GM18511 (cell line): ENCODE measurements at regions not wholly inside any gene's neighbourhood (a gene's known extent, or its start where the extent isn't known, plus 50 kb on each side); places are given as distances from the start of the nearest gene placed in this dataset.

Source experiments
- ATAC-seq: cut with Tn5 transposase; IDR thresholded peaks from one replicate; pipeline ENCODE4 v1.9.1; 2021; ENCODE audit warnings: mild to moderate bottlenecking, moderate library complexity; ENCODE audit not compliant: unreplicated experiment

DNA sequence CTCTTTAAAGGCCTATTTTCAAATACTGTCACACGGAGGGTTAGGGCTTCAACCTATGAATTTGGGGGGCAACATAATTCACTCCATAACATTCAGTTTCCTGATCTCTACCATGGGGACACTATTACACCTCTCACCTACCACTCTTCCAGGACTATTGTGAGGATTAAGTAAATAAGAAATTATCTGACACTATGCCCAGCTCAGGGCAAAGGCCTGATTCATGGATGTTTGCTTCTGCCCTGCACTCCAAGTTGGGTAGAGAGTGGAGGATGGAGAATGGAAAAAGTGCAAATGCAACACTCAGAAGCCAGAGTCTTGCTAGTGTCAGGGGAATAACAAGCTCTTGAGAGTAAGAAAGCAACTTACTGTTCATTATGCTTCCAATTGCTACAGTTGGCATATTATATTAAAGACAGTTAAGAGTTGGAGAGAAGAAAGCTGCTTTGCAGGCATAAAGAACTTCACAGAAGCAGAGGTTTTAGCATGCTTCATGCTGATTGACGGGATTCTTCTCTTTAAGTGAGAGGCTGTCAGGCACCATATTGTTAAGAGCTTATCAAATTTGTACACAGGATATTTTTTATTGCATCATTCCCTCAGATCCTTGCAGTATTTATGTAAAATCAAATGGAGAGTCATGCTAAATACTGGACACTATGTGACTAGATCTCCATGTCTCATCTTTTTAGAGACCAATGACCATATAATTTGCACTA lies 375.3 kb downstream of the VPS13C start:
- no peak for ATAC-seq

DNA sequence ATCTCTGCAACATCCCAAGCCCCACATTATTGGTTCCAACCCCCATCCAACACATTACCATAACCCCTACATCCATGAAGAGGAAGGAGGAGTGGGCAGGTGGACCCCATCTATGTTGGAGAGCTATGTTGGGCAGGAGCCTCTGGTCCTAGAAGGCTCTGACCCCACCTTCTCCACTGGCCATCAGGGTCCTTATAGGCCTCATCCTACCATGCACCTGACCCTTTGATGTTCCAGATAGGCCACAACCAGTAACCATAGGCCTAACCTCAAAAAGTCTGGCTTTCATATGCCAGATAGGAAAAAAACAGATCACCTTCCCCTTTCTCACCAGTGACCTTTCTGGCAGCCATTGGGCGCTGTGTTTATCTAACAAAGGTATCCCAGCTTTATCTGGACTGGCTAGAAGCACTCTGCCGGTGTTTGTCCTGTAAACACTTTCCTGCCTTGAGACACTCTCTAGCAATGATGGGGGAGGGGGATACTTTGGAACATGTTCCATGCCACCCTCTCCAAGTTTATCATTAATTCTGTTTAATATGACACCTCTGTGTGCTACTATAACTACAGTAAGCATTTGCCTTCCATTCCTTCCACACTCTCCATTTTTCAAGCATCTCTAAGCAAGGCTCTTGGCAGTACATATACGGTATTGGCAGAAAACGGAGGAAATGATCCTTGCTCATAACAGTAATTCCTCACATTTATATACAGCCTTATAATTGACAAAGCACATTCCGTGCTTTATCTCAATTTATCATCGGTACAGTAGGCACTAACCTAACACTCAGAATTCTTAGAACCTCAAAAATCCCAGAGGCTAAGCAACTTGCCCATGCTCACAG lies 377.1 kb downstream of the VPS13C start:
- no peak for ATAC-seq

DNA sequence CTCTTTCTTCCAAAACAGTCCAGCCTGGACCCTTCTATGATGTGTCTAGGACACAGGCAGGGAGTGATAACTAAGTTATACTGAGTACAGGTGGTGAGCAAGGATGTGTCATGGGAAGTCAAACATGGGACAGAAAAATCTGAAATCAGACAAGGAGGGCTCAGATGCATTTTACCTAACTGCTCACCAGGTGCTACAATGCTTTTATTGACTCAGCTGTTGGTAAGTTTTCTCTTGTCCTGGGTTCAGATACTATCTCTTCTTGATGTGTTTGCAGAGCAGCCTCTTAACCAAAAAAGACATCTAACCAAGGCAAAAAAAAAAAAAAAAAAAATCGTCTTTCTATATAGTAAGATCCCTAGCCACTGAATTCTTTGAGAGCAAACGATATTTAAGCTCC lies 378.6 kb downstream of the VPS13C start:
- ATAC-seq = no peak

DNA sequence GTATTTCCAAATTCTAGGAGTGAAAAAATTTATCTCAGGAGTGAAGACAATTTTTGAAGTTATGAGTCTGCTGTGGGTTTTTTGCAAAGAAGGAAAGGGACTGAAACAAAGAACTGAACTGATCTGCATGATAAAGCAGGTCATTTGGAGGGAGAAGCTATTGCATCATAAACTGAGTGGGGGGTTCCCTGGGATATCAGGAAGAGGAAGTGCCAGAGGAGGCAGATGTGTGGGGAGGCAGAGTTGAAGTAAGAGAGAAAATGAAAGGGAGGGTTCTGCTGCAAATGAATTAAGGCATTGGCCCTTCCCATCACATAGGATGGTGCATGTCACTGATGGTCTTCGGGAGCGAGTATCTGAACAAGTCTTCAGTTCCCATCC lies 379.2 kb downstream of the VPS13C start:
- ATAC-seq = no peak

DNA sequence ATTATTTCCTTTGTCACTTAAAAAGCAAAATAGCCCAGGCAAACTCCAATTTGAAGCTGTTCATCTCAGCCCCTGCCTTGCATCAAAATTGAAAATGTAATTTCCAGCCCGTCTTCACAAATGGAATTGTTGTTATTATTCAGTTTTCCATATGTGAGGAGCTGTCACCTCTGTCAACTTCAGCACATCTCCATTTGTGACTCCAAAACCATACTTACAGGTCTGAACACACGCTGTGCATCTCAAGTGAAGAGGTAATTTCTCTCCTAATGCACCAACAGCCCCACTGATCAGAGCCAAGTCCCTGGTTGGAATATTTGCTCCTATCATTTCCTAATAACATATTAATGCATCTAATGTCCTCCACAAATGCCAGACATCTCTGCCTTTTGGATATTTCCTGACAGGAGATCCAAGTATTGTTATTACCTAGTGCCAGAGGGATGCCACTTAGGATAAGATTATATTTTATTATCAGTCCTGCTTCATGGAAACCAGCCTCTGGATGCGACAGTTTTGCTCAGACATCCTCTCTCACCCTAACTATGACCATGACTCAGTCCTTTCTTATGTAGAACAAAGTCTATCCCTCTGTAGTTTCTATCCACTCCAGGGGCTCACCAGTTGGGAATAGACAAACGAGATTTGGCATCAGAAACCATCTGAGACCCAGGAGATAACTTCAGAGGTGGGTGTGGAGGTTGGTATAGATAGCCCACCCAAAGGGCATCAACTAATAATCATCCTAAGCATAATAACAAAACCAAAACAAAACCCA lies 379.8 kb downstream of the VPS13C start:
- no peak for ATAC-seq

DNA sequence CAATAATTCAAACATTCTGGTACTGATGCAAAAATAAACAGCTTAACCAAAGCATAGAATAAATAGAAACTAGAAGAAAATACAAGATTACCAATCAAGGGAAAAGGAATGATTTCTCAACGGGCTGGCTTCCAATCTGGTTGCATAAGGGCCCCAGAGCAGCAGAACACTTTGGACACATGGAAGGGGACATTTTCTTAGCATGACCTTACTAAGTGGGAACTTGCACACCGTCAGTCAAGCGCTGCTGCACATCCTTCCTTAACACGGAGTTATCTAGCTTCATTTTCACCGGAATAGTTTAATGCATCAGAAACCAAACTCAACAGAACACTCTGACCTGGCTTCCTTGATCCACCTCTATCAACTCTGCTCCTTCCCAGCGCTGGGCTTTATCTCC lies 388.5 kb downstream of the VPS13C start:
- no peak for ATAC-seq

DNA sequence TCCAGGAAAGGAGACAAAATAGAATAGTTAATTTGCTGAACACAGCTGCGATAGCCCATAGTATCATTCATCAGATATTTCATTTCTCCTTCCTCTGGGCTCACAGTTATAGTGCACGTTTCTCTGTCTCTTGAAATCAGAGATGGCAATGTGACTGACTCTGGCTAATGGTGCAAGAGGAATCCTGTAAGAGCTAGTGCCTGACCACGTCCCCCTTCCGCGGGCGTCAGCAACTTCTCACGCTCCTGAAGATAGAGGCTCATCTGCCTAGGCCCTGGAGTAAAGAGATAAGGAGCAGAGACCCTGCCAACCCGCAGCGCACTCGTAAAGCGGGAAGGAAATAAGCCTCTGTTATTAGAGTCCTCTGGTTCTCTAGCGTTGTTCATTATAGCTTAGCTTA lies 391.8 kb downstream of the VPS13C start:
- ATAC-seq = no peak

DNA sequence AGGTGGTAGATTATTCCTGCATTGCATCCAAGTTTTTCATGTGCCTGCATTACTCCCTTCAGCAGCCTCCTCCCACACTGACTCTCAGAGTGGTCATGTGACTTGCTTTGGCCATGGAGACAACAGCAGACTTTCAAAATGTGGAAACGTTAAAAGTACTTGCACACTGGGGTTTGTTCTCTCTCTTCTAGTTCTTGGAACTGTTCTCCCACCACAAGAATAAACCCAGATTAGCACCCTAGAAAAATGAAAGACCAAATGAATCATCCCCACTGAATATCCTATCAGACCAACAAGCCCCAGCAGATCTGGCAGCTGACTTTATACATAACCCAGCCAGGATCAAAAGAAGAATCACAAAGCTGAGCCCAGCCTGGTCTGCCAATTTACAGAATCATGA lies 398.5 kb downstream of the VPS13C start:
- ATAC-seq = no peak

DNA sequence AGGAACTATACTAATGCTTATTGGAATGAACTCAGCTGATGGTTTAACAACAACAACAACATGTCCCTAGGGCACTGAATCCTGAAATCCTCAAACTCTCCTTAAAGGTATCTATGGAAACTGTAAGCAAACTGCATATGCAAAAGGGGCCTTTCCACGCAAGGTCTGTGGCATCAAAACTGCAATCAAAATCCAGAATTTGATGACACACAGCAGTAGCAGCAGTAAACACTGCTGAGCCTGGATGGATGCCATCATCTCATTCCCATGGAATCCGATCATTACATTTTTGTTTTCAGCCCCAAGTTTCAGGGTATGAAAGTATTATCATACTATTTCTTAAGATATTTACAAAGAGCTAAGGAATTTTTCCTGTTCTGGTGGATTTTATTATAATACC lies 399.7 kb downstream of the VPS13C start:
- no peak for ATAC-seq

DNA sequence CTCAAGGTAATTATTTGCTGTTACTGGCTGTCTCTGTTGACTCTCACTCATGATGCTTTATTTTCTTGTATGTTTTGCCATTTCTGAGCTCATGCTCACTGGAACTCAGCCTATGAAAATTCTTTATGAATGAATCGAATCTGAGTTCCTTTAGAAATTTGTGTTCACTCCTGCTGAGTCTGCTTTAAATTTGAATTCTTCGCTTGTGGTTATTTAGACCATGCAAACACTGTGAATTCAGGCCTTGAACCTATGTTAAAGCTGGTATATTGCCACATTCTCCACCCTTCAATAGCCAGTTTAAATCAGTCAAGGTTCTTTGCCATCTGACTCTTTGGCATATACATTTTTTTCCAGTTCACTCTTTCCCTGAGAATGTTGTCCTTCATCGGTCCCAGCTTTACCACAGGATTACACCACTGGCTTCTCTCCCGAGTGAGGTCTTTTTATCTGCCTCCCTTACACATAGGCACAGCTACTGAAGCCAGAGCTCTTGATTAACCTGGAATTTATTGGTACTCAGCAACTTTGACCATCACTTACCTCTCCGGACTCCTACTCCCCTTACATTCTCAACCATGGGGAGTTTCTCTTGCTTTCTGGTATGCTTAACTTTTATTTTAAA lies 400.6 kb downstream of the VPS13C start:
- ATAC-seq = no peak

DNA sequence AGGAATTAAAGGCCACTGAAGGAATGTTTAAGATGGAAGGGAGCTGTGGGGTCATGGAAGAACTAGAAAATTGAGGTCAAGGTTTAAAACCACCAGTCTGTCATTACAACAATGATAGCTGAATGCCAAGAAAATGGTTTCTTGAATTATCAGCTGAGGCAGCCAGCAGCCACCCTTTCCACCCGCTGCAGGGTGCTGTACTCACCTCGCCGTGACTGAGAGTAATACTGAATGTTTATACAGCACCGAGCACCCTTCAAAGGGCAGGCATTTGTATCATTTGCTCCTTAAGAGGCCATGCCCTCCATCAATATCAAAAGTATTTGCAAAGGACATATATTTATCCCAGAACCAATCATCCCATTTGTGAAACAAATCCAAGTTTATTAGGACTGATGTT lies 402.8 kb downstream of the VPS13C start:
- ATAC-seq = no peak

DNA sequence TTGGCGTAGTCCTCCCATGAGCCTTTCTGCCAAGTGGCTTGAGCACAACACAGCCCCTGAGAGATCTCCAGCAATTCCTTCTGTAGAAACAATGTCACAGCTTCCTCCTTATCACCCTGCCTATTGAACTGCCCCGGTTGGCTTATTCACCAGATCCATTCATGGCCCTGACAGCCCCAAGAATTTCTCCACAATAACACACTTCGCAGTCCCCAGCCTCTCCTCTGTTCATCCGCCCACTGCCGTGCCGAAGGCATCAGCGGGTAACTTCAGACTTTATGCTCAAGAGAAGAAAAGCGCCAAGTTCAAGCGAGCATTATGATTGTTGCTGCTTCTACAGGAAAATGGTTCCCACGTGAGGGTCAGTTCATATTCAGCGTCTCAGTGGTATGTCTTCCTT lies 403.9 kb downstream of the VPS13C start:
- ATAC-seq = no peak

DNA sequence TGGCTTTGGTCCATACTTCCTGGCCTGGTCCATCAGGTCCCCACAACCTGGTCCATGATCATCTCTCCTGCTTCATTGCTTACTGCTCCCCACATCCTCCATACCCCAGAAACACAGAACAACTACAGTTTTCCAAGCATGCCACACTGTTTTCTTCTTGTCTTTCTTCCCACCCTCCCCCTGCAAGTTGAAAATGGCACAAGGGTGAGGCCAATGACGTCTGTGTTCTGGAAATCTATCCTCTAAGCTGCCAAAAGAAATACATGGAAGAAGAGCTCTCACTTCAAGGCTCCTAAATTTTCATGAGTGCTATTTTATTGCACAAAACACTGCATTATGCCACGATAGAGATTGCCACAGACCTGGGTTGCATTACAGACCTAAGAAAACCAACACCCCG lies 404.4 kb downstream of the VPS13C start:
- no peak for ATAC-seq

DNA sequence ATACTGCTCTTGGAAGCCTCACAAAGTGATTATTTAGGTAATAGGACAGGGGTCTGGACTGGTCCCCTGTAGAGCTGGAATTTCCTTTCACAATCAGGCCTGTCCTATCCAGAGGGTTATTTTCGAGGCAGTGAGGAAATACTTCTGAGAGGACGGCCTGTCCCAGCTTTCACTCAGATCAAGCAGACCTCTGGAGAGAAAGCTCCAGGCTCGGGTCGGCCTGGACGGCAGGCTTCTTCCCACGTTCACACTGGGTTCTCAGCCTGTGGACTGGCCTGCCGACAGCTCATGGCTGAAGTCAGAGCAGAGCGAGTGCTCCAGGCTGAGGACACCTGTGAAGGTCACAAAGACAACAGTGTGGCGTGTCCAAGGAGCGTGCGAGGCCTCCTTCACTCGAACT lies 405.3 kb downstream of the VPS13C start:
- ATAC-seq = no peak

DNA sequence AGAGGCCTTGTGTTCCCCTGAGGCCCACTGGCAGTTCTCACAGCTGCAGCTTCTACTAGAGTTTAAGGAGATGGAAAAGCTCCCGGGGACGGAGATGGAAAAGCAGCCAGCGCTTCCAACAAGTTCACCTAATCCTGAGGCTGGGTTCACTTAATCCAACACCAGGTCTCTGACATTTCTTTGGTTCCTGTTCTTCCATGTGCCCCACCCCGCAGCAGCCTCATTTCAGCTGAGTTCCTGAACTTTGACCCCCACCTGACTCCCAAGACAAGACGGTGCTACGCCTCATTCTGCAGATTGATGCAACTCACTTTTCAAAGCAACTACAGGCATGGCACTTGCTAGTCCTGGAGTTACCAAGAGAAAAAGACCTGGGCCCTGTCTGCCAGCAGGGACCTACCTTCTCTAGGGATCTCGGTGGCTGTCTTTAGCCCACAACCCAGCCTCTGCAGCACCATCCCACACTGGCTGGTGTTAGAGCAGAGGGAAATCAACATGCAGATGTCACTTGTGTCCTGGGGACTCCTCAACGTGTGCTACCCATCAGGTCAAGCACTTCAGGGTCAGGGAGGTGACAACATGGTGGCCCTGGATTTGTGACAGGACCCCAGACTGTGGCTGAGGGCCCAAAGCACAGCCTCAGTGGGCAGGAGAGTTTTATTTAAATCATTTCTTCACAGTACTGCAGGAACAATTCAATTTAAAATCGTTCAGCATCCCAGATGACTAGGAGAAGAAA lies 406.1 kb downstream of the VPS13C start:
- no peak for ATAC-seq

DNA sequence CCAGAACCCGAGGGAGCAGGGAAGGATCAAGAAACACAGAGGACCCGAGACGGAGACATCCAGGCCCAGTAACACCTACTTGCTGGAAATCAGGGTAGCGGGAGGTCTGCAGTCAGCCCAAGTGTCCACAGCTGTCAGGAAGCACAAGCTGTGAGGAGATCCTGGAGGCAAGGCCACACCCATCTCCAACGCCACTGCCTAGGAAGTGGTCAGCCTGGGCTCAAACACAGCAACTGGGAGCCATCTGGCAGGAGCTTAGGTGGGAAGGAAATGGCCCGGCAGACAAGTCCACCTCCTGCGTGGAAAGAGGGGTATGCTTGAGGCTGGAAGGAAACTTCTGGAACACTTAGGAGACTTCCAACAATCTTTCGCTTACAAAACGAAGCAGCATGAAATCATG lies 407.1 kb downstream of the VPS13C start:
- ATAC-seq = no peak

DNA sequence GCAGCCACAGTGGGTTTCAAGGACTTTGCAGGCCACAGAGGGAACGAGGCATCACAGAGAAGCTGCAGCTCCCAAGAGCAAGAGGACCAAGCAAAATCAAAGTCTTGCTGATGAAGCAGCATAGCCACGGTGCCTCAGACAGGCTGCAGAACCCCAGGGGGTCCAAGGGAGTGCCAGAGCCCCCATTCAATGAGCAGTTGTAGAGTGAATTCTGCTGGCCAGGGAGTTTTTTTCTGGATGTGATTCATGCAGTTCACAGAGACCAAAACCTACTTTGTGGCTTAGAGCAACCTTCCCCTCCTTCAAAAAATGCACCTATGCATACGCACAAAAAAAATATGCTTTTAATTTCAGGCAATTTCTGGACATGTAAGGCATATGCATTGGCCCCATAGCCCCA lies 409.0 kb downstream of the VPS13C start:
- no peak for ATAC-seq

DNA sequence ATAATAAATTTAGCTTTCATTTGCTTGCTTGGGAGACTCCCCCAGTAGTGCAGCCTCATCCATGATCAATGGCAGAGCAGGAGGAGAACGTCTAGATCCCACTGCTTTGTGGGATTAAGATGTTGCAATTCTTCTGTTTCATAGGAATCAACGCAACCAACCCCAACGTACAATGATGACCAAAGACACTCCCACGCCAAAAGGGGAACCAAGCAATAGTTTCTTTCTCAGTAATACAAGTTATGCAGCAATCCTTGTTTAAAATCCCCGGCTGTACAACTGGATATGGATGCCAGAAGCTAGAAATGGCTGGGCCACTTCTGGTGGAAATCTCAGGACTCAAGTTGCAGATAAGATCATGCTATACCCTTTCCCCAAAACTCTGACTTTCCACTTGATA lies 411.2 kb downstream of the VPS13C start:
- ATAC-seq = no peak

DNA sequence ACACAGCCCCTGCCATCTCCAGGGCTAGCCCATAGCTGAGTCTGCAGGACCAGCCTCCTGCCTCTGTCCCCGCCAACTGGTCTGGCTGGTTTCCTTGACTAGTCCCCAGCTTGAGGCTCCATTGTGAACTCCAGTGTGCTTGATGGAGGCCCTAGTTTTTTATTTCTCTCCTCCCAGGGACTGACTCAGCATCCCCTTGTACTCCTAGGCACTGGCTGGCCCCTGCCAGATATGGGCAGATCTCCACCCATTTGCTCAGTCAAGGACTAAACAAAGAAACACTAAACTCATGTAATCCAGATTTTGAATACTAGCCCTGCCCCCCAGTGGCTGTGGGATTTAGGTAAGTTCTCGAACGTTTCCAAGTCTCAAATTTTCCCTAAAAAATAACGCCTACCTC lies 415.4 kb upstream of the RORA start:
- ATAC-seq = no peak

DNA sequence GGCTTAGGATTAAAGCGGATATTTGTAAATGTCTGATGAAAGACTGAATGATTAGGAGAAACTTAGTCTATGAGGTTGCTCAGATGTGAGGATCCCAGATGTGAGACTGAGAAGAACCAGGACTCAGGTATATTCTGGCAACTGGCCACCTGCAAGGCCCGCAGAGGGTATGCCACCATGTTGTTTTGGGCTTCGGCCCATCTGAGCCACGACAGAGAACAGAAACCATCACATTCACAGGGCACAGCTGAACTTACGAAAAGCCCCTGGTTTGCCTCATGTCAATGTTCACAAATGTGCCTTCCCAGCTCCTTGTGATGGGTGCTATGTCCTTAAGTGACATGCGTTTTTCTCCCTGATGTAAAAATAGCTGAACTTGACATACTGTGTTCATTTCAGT lies 412.5 kb upstream of the RORA start:
- no peak for ATAC-seq

DNA sequence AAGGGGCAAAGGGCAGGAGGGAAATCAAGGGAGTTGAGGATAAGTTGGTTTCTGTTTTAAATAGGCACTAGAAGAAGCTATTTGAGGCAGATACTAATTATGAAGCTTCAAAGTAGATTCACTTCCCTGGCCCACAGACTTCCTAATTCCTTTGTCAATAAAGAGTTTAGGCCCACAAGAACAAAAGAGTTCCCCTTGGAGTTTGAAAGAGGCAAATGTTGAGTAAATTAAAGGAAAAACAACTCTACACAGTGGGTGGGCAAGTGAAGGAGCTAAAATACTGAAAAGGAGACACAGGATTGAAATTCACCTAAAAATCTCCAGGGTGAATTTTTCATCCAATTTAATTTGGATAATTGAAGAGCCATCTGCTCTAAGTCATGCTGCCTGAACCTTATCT lies 411.7 kb upstream of the RORA start:
- ATAC-seq = no peak
